GM23338 (cell line): ENCODE measurements at regions not wholly inside any gene's neighbourhood (a gene's known extent, or its start where the extent isn't known, plus 50 kb on each side); places are given as distances from the start of the nearest gene placed in this dataset.

Experiments used
- ATAC-seq: fragments of 200-7000 bp; cut with Tn5 transposase; 3 replicates; pipeline ENCODE4 v1.9.1; 2020
- DNase-seq: peaks from one replicate; pipeline ENCODE4 v3.0.0-alpha.2; 2015; ENCODE audit warnings: low spot score
- H2AFZ ChIP-seq: fragments of 200-600 bp; sonication (generic); 2 replicates; pipeline ENCODE4 v1.8.0; 2016; ENCODE audit warnings: antibody characterized with exemption, mild to moderate bottlenecking, moderate library complexity
- H3F3A ChIP-seq: fragments of 200-600 bp; sonication (generic); replicated peaks from 2 replicates; pipeline ENCODE4 v1.8.0; 2017; ENCODE audit warnings: antibody characterized with exemption, mixed run types, low read depth
- H3K27ac ChIP-seq: fragments of 200-600 bp; sonication (generic); 2 replicates; pipeline ENCODE4 v1.6.1; 2016; ENCODE audit warnings: low read depth
- H3K27me3 ChIP-seq: fragments of 200-600 bp; sonication (generic); 2 replicates; pipeline ENCODE4 v1.8.0; 2016; ENCODE audit warnings: mild to moderate bottlenecking, mixed run types, moderate library complexity; ENCODE audit not compliant: insufficient read depth
- H3K36me3 ChIP-seq: fragments of 200-600 bp; sonication (generic); 2 replicates; pipeline ENCODE4 v1.8.0; 2016; ENCODE audit warnings: mild to moderate bottlenecking; ENCODE audit not compliant: insufficient read depth
- H3K4me1 ChIP-seq: fragments of 200-600 bp; sonication (generic); 2 replicates; pipeline ENCODE4 v1.8.0; 2016; ENCODE audit warnings: mild to moderate bottlenecking, moderate library complexity; ENCODE audit not compliant: insufficient read depth
- H3K4me2 ChIP-seq: fragments of 200-600 bp; sonication (generic); 2 replicates; pipeline ENCODE4 v1.7.1; 2017; ENCODE audit warnings: mixed run types
- H3K4me3 ChIP-seq: fragments of 200-600 bp; sonication (generic); 2 replicates; pipeline ENCODE4 v1.6.1; 2016; ENCODE audit warnings: mixed run types
- H3K79me2 ChIP-seq: fragments of 200-600 bp; sonication (generic); replicated peaks from 2 replicates; pipeline ENCODE4 v1.8.0; 2017; ENCODE audit warnings: mild to moderate bottlenecking; ENCODE audit not compliant: insufficient read depth
- H3K9me2 ChIP-seq: fragments of 200-600 bp; sonication (generic); 2 replicates; pipeline ENCODE4 v1.8.0; 2017; ENCODE audit not compliant: insufficient read depth
- H4K20me1 ChIP-seq: fragments of 200-600 bp; sonication (generic); replicated peaks from 2 replicates; pipeline ENCODE4 v1.8.0; 2017; ENCODE audit warnings: mild to moderate bottlenecking; ENCODE audit not compliant: insufficient read depth
- H3K27ac Mint-ChIP-seq: 2 replicates; pipeline ENCODE4 v1.8.0; 2020; ENCODE audit warnings: inconsistent platforms, mild to moderate bottlenecking, moderate library complexity, mixed read lengths
- H3K27me3 Mint-ChIP-seq: 3 replicates; pipeline ENCODE4 v1.8.0; 2022; ENCODE audit warnings: low read depth, mild to moderate bottlenecking, moderate library complexity, mixed read lengths, inconsistent platforms; ENCODE audit not compliant: insufficient read depth, poor library complexity
- H3K36me3 Mint-ChIP-seq: 3 replicates; pipeline ENCODE4 v1.8.0; 2021; ENCODE audit warnings: low read depth, mild to moderate bottlenecking, inconsistent platforms, moderate library complexity, mixed read lengths
- H3K4me1 Mint-ChIP-seq: 3 replicates; pipeline ENCODE4 v1.8.0; 2020; ENCODE audit warnings: mild to moderate bottlenecking, inconsistent platforms, mixed read lengths
- H3K4me3 Mint-ChIP-seq: 3 replicates; pipeline ENCODE4 v1.8.0; 2021; ENCODE audit warnings: moderate library complexity, mild to moderate bottlenecking, inconsistent platforms, mixed read lengths
- H3K9me3 Mint-ChIP-seq: 3 replicates; pipeline ENCODE4 v1.8.0; 2020; ENCODE audit warnings: moderate library complexity, mild to moderate bottlenecking, inconsistent platforms, mixed read lengths
- CREB1 ChIP-seq: fragments of 250-450 bp; sonication (Bioruptor Pico); IDR thresholded peaks from 2 replicates; pipeline ENCODE4 v1.5.0; 2020; ENCODE audit warnings: low read depth, mild to moderate bottlenecking, moderate library complexity
- CTCF ChIP-seq, 2 experiments: fragments of 200-600 bp in 1 of 2; sonication (generic) in 1 of 2; conservative IDR thresholded peaks; 2 replicates each; pipeline versions ENCODE4 v1.5.1 to v1.6.1; 2016 to 2017; ENCODE audit warnings: antibody characterized with exemption in 2 of 2, low read depth in 2 of 2, mild to moderate bottlenecking in 2 of 2, moderate library complexity in 1 of 2
- ETS1 ChIP-seq: IDR thresholded peaks from 2 replicates; pipeline ENCODE4 v1.6.1; 2016; ENCODE audit warnings: antibody characterized with exemption
- EZH2 ChIP-seq: fragments of 200-600 bp; sonication (generic); IDR thresholded peaks from one replicate; pipeline ENCODE4 v1.8.0; 2017; ENCODE audit warnings: antibody characterized with exemption, mild to moderate bottlenecking, low read depth; ENCODE audit not compliant: unreplicated experiment
- EZH2phosphoT487 ChIP-seq: fragments of 200-600 bp; sonication (generic); IDR thresholded peaks from one replicate; pipeline ENCODE4 v1.8.1; 2018; ENCODE audit warnings: antibody characterized with exemption; ENCODE audit not compliant: unreplicated experiment
- JUNB ChIP-seq: IDR thresholded peaks from one replicate; pipeline ENCODE4 v1.6.1; 2016; ENCODE audit warnings: antibody characterized with exemption; ENCODE audit not compliant: unreplicated experiment
- NANOG ChIP-seq: IDR thresholded peaks from 2 replicates; pipeline ENCODE4 v1.6.1; 2016; ENCODE audit warnings: antibody characterized with exemption, borderline replicate concordance
- POLR2AphosphoS5 ChIP-seq: IDR thresholded peaks from 2 replicates; pipeline ENCODE4 v1.6.1; 2016; ENCODE audit warnings: antibody characterized with exemption, low read depth
- REST ChIP-seq: IDR thresholded peaks from one replicate; pipeline ENCODE4 v1.6.1; 2018; ENCODE audit warnings: antibody characterized with exemption; ENCODE audit not compliant: unreplicated experiment
- STAT1 ChIP-seq: IDR thresholded peaks from one replicate; pipeline ENCODE4 v1.6.1; 2016; ENCODE audit warnings: antibody characterized with exemption; ENCODE audit not compliant: unreplicated experiment
- ZNF114 ChIP-seq: fragments of 250-450 bp; sonication (Bioruptor Pico); IDR thresholded peaks from 2 replicates; pipeline ENCODE4 v1.5.0; 2020; ENCODE audit warnings: mild to moderate bottlenecking, moderate library complexity
- ZNF331 ChIP-seq: fragments of 250-450 bp; sonication (Bioruptor Pico); IDR thresholded peaks from 2 replicates; pipeline ENCODE4 v1.5.0; 2020; ENCODE audit warnings: low read depth, mild to moderate bottlenecking, moderate library complexity

- TF ChIP-seq REST, result no peak
Measured at GRCh38 chr6:10184371-10185227, 230.3 kb downstream of the TFAP2A start (continued).

GRCh38 chr6:10180138-10181074 lies 234.5 kb downstream of the TFAP2A start:
- TF ChIP-seq ZNF331 (CRISPR knock-in tag) (no peak), STAT1 (no peak), EZH2phosphoT487 (no peak), CREB1 (CRISPR knock-in tag) (no peak), ETS1 (no peak), ZNF114 (CRISPR knock-in tag) (no peak), CTCF (conservative IDR thresholded peaks at IDR 0.05; ENCODE audit: low read depth in 2 of 2) (no peak), JUNB (no peak), EZH2 (no peak), NANOG (no peak), POLR2AphosphoS5 (no peak)
- H3K27me3 ChIP-seq, result no peaks in the 10 kb centered on the region
- H3K79me2 ChIP-seq, result no peaks in the 10 kb centered on the region
- H3K36me3 ChIP-seq, result no peaks in the 10 kb centered on the region
- H3F3A ChIP-seq, result no peaks in the 10 kb centered on the region
- Mint-ChIP-seq H3K27ac (no peak overlapping the region), H3K27me3 (peaks cover 2% of the 10 kb centered on the region), H3K4me3 (no peak overlapping the region), H3K4me1 (peaks cover 5% of the 10 kb centered on the region; the same call in 2 of the 3 replicates), H3K36me3 (no peaks in the 10 kb centered on the region), H3K9me3 (no peaks in the 10 kb centered on the region)
- no peaks in the 10 kb centered on the region for H4K20me1 ChIP-seq
- peaks cover 9% of the 10 kb centered on the region; the same call in 1 of the 2 replicates for H3K9me2 ChIP-seq
- no peak overlapping the region for H2AFZ ChIP-seq
- no peak overlapping the region for H3K4me3 ChIP-seq
- DNase-seq (no peak), ATAC-seq (no peak)
- H3K4me1 ChIP-seq, result no peaks in the 10 kb centered on the region
- H3K4me2 ChIP-seq, result no peak overlapping the region
- no peak overlapping the region for H3K27ac ChIP-seq
